ENCODE measurements at regions not wholly inside any gene's neighbourhood (a gene's known extent, or its start where the extent isn't known, plus 50 kb on each side); places are given as distances from the start of the nearest gene placed in this dataset.

GRCh38 chr9:93827545-93828330 lies 127.4 kb downstream of the BARX1 start:
- ATAC-seq, result peak; percentile 50

GRCh38 chr9:93826905-93827544 lies 128.1 kb downstream of the BARX1 start:
- ATAC-seq, result no peak

GRCh38 chr9:93826209-93826608 lies 128.9 kb downstream of the BARX1 start:
- ATAC-seq, result peak; percentile 25

GRCh38 chr9:93825348-93826115 lies 129.6 kb downstream of the BARX1 start:
- no peak for ATAC-seq

GRCh38 chr9:93824386-93825294 lies 130.5 kb downstream of the BARX1 start:
- no peak for ATAC-seq

GRCh38 chr9:93823245-93824072 lies 131.7 kb downstream of the BARX1 start:
- ATAC-seq, result no peak

GRCh38 chr9:93822229-93822628 lies 132.9 kb downstream of the BARX1 start:
- ATAC-seq, result no peak

GRCh38 chr9:93821307-93821703 lies 133.8 kb downstream of the BARX1 start:
- ATAC-seq, result no peak

- ATAC-seq, result no peak
Measured at GRCh38 chr9:93820667-93821306, 134.4 kb downstream of the BARX1 start.

- no peak for ATAC-seq
Measured at GRCh38 chr9:93819905-93820304, 135.2 kb downstream of the BARX1 start.

- no peak for ATAC-seq
Measured at GRCh38 chr9:93818827-93819472, 136.2 kb downstream of the BARX1 start.

- no peak for ATAC-seq
Measured at GRCh38 chr9:93818237-93818636, 136.9 kb downstream of the BARX1 start.

GRCh38 chr9:93815677-93816076 lies 139.5 kb downstream of the BARX1 start:
- no peak for ATAC-seq

- no peak for ATAC-seq
Measured at GRCh38 chr9:93815135-93815534, 140.0 kb downstream of the BARX1 start.

GRCh38 chr9:93814077-93814956 lies 140.8 kb downstream of the BARX1 start:
- no peak for ATAC-seq

- ATAC-seq, result no peak
Measured at GRCh38 chr9:93813221-93814076, 141.7 kb downstream of the BARX1 start.

GRCh38 chr9:93812410-93812668 lies 142.8 kb downstream of the BARX1 start:
- ATAC-seq, result no peak
